ENCODE measurements at regions not wholly inside any gene's neighbourhood (a gene's known extent, or its start where the extent isn't known, plus 50 kb on each side); places are given as distances from the start of the nearest gene placed in this dataset.

DNA sequence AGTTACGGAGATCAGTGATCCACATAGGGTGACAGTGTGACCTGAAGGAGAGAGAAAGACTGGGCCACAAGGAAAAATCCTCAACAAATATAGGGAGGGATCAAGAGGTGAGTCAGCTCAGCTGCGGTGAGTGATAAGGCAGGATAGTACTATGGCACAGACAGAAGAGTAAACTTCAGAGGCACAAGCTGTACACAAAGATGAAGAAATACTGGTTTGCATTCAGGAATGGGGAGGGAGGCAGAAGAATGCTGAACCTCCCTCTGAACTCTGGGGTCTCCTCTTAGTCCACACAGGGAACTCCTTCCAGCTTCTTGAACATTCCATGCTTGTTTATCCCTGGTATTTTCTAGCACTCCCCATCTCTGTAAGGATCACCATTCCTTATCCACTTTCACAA lies 162.7 kb downstream of the BARX2 start:
- Histone ChIP-seq H3K9me2 (replicated peaks; ENCODE audit: insufficient read depth) (no peaks in the 10 kb centered on the region), H3K79me2 (no peaks in the 10 kb centered on the region), H3K27ac (no peak overlapping the region), H3K4me3 (no peak overlapping the region), H3K9me3 (ENCODE audit: low read depth) (no peaks in the 10 kb centered on the region), H3K4me2 (no peak overlapping the region), H3K4me1 (ENCODE audit: insufficient read depth) (no peaks in the 10 kb centered on the region), H2AFZ (no peak overlapping the region), H3K27me3 (no peaks in the 10 kb centered on the region), H4K20me1 (ENCODE audit: insufficient read depth, poor library complexity, severe bottlenecking) (no peaks in the 10 kb centered on the region), H3K36me3 (replicated peaks; ENCODE audit: insufficient read depth, low read depth) (no peaks in the 10 kb centered on the region)
- 72% methylated on average over 2 of the region's 2 CpGs for WGBS (ENCODE audit: low lambda C conversion rate, missing lambda C conversion rate)
- DNase-seq (ENCODE audit: low spot score): peak; percentile 37
- TF ChIP-seq, protein P1, sequence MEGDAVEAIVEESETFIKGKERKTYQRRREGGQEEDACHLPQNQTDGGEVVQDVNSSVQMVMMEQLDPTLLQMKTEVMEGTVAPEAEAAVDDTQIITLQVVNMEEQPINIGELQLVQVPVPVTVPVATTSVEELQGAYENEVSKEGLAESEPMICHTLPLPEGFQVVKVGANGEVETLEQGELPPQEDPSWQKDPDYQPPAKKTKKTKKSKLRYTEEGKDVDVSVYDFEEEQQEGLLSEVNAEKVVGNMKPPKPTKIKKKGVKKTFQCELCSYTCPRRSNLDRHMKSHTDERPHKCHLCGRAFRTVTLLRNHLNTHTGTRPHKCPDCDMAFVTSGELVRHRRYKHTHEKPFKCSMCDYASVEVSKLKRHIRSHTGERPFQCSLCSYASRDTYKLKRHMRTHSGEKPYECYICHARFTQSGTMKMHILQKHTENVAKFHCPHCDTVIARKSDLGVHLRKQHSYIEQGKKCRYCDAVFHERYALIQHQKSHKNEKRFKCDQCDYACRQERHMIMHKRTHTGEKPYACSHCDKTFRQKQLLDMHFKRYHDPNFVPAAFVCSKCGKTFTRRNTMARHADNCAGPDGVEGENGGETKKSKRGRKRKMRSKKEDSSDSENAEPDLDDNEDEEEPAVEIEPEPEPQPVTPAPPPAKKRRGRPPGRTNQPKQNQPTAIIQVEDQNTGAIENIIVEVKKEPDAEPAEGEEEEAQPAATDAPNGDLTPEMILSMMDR (IDR thresholded peaks at IDR 0.05; ENCODE audit: poor library complexity): no peak
- TF ChIP-seq EZH2 (IDR thresholded peaks at IDR 0.05; ENCODE audit: borderline replicate concordance) (no peak), EZH2phosphoT487 (IDR thresholded peaks at IDR 0.05; ENCODE audit: low read depth, severe bottlenecking, unreplicated experiment) (no peak)

DNA sequence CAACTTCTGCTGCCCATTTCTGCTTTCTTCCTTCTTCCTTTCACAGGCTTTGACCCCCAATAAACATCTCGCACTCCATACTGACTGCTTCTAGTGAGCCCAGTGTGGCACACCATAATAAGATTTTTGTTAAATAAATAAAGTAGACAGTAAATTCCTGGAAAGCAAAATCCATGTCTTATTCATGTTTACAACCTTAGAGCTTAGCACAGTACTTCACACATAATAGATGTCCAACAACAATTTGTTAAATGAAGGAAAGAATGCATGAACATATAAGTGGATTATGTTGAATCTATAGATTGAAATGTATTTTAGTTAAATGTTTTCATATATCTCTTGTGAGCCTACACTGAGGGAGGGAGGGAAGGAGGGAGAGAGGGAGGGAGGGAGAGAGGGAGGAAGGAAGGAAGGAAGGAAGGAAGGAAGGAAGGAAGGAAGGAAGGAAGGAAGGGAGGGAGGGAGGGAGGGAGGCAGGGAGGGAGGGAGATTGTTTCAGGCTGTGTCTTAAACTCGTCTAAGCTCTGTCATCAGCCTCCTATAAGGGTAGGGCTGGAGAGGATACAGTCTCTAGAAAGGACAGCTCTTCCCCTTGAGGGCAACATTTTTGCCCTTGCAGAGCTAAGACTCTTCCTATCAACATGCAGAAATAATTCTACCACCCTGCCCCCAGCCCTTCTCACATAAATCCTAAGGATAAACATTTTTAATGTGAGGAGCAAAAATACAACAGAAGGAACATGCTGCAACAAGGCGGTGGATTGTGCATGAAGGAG lies 168.1 kb downstream of the BARX2 start:
- no peak overlapping the region for H2AFZ ChIP-seq
- no peaks in the 10 kb centered on the region for H3K4me1 ChIP-seq (ENCODE audit: insufficient read depth)
- no peak overlapping the region for H3K4me3 ChIP-seq
- no peaks in the 10 kb centered on the region for H3K79me2 ChIP-seq
- H3K9me3 ChIP-seq (ENCODE audit: low read depth): no peaks in the 10 kb centered on the region
- no peak for DNase-seq (ENCODE audit: low spot score)
- no peaks in the 10 kb centered on the region for H3K27me3 ChIP-seq
- H3K9me2 ChIP-seq (replicated peaks; ENCODE audit: insufficient read depth): no peaks in the 10 kb centered on the region
- WGBS (ENCODE audit: low lambda C conversion rate, missing lambda C conversion rate): 56% methylated on average over 3 of the region's 3 CpGs
- H3K27ac ChIP-seq: no peak overlapping the region
- TF ChIP-seq, protein P1 (IDR thresholded peaks at IDR 0.05; ENCODE audit: poor library complexity): no peak
- TF ChIP-seq EZH2 (IDR thresholded peaks at IDR 0.05; ENCODE audit: borderline replicate concordance): no peak
- peak; percentile 51 for TF ChIP-seq EZH2phosphoT487 (IDR thresholded peaks at IDR 0.05; ENCODE audit: low read depth, severe bottlenecking, unreplicated experiment)
- H4K20me1 ChIP-seq (ENCODE audit: insufficient read depth, poor library complexity, severe bottlenecking): no peaks in the 10 kb centered on the region
- no peak overlapping the region for H3K4me2 ChIP-seq
- no peaks in the 10 kb centered on the region for H3K36me3 ChIP-seq (replicated peaks; ENCODE audit: insufficient read depth, low read depth)

DNA sequence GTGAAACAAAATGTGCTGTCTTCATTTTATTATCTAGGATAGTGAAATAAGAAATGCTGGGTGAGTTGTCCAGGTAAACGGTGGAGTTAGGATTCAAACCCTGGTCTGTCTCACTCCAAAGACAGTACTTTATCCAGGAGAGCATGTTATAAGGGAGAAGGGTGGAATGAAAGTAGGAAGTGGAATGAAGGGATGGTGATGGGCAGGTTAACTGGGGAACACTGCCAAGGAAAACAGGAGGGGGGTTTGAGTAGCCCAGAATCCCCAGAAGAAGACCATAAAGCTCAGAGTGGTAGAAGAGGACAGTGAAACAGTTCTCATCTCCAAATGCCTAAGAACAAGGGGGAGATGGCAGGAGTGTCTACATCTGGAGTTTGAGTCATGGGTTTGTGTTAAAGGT lies 169.0 kb downstream of the BARX2 start:
- no peak overlapping the region for H3K4me2 ChIP-seq
- H3K4me3 ChIP-seq: no peak overlapping the region
- H3K4me1 ChIP-seq (ENCODE audit: insufficient read depth): no peaks in the 10 kb centered on the region
- no peak overlapping the region for H3K27ac ChIP-seq
- no peaks in the 10 kb centered on the region for H3K9me2 ChIP-seq (replicated peaks; ENCODE audit: insufficient read depth)
- DNase-seq (ENCODE audit: low spot score): no peak
- no peak overlapping the region for H2AFZ ChIP-seq
- TF ChIP-seq EZH2 (IDR thresholded peaks at IDR 0.05; ENCODE audit: borderline replicate concordance) (no peak), EZH2phosphoT487 (IDR thresholded peaks at IDR 0.05; ENCODE audit: low read depth, severe bottlenecking, unreplicated experiment) (no peak)
- TF ChIP-seq, protein P1 (IDR thresholded peaks at IDR 0.05; ENCODE audit: poor library complexity): no peak
- no peaks in the 10 kb centered on the region for H3K36me3 ChIP-seq (replicated peaks; ENCODE audit: insufficient read depth, low read depth)
- no peaks in the 10 kb centered on the region for H4K20me1 ChIP-seq (ENCODE audit: insufficient read depth, poor library complexity, severe bottlenecking)
- 46% methylated on average over 1 of the region's 1 CpG for WGBS (ENCODE audit: low lambda C conversion rate, missing lambda C conversion rate)
- H3K79me2 ChIP-seq: no peaks in the 10 kb centered on the region
- no peaks in the 10 kb centered on the region for H3K27me3 ChIP-seq
- H3K9me3 ChIP-seq (ENCODE audit: low read depth): peaks cover 2% of the 10 kb centered on the region

Data from hepatocyte (in vitro differentiated cells).